DOHH2 (cell line): ENCODE measurements at regions not wholly inside any gene's neighbourhood (a gene's known extent, or its start where the extent isn't known, plus 50 kb on each side); places are given as distances from the start of the nearest gene placed in this dataset.

ENCODE experiments used
- EZH2phosphoT487 ChIP-seq: fragments of 200-600 bp; sonication (generic); IDR thresholded peaks from 2 replicates; pipeline ENCODE4 v1.6.1; 2017; ENCODE audit warnings: borderline replicate concordance, mild to moderate bottlenecking, antibody characterized with exemption, low read length, moderate library complexity, mixed read lengths
- TF ChIP-seq, protein P1 (sequence below): fragments of 200-600 bp; sonication (generic); IDR thresholded peaks from one replicate; pipeline ENCODE4 v1.5.1; 2014; ENCODE audit warnings: antibody characterized with exemption, mild to moderate bottlenecking, low read depth, low read length; ENCODE audit not compliant: poor library complexity, severe bottlenecking

DNA sequence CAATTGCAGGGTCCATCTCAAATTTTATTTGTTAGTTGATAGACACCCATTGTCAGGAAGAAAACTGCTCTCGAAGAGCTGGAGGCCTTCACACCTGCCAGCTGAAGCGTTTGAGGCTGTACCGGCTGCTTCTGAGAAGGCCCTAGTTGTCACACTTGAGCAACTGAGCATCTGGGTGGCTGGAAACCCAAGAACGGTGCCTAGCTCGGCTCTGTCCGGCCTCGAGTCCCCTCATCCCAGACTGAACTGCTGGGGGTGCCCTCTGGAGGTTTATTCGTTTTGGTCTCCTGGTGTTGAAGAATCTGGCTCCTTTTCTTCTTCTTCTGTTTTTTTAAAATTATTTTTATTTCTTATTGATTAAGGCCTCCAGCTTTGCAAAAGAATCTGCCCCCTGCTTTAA lies 59.3 kb upstream of the EXOC6 start:
- TF ChIP-seq EZH2phosphoT487 = no peak
- TF ChIP-seq, protein P1, sequence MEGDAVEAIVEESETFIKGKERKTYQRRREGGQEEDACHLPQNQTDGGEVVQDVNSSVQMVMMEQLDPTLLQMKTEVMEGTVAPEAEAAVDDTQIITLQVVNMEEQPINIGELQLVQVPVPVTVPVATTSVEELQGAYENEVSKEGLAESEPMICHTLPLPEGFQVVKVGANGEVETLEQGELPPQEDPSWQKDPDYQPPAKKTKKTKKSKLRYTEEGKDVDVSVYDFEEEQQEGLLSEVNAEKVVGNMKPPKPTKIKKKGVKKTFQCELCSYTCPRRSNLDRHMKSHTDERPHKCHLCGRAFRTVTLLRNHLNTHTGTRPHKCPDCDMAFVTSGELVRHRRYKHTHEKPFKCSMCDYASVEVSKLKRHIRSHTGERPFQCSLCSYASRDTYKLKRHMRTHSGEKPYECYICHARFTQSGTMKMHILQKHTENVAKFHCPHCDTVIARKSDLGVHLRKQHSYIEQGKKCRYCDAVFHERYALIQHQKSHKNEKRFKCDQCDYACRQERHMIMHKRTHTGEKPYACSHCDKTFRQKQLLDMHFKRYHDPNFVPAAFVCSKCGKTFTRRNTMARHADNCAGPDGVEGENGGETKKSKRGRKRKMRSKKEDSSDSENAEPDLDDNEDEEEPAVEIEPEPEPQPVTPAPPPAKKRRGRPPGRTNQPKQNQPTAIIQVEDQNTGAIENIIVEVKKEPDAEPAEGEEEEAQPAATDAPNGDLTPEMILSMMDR = no peak
